SK-N-SH treated with all-trans-retinoic acid at 6 μM for 48 hours (cell line): ENCODE measurements at regions not wholly inside any gene's neighbourhood (a gene's known extent, or its start where the extent isn't known, plus 50 kb on each side); places are given as distances from the start of the nearest gene placed in this dataset.

Experiments used
- ARNTL ChIP-seq: fragments of 450-650 bp; formaldehyde crosslinking; IDR thresholded peaks from 2 replicates; pipeline ENCODE4 v1.5.0; 2020; ENCODE audit warnings: low read depth, mild to moderate bottlenecking, moderate library complexity, borderline replicate concordance
- CREB5 ChIP-seq: fragments of 250-450 bp; sonication (Bioruptor Pico); IDR thresholded peaks from 2 replicates; pipeline ENCODE4 v1.5.1; 2020; ENCODE audit warnings: low read depth, mild to moderate bottlenecking, moderate library complexity
- CSRNP3 ChIP-seq: fragments of 250-450 bp; sonication (Bioruptor Pico); IDR thresholded peaks from 2 replicates; pipeline ENCODE4 v1.5.1; 2021; ENCODE audit warnings: mild to moderate bottlenecking, moderate library complexity
- ESRRG ChIP-seq: fragments of 250-450 bp; sonication (Bioruptor Pico); IDR thresholded peaks from 2 replicates; pipeline ENCODE4 v1.6.1; 2021; ENCODE audit warnings: mild to moderate bottlenecking
- GLIS3 ChIP-seq: fragments of 250-450 bp; sonication (Bioruptor Pico); IDR thresholded peaks from 2 replicates; pipeline ENCODE4 v1.5.0; 2020; ENCODE audit warnings: mild to moderate bottlenecking, moderate library complexity
- POU6F1 ChIP-seq: fragments of 250-450 bp; sonication (Bioruptor Pico); IDR thresholded peaks from 2 replicates; pipeline ENCODE4 v1.8.0; 2021; ENCODE audit warnings: low read depth, mild to moderate bottlenecking, moderate library complexity, borderline replicate concordance
- PPARA ChIP-seq: fragments of 250-450 bp; sonication (Bioruptor Pico); IDR thresholded peaks from 2 replicates; pipeline ENCODE4 v1.5.0; 2020; ENCODE audit warnings: mild to moderate bottlenecking, borderline replicate concordance
- RARB ChIP-seq: fragments of 250-450 bp; sonication (Bioruptor Pico); IDR thresholded peaks from 2 replicates; pipeline ENCODE4 v1.8.0; 2021; ENCODE audit warnings: mild to moderate bottlenecking, moderate library complexity
- TOX ChIP-seq: fragments of 250-450 bp; sonication (Bioruptor Pico); IDR thresholded peaks from 2 replicates; pipeline ENCODE4 v1.8.0; 2021; ENCODE audit warnings: mild to moderate bottlenecking, moderate library complexity, borderline replicate concordance
- TSHZ2 ChIP-seq: fragments of 250-450 bp; sonication (Bioruptor Pico); IDR thresholded peaks from 2 replicates; pipeline ENCODE4 v1.5.0; 2020; ENCODE audit warnings: mild to moderate bottlenecking, moderate library complexity
- ZFP3 ChIP-seq: fragments of 250-450 bp; sonication (Bioruptor Pico); IDR thresholded peaks from 2 replicates; pipeline ENCODE4 v1.5.0; 2020; ENCODE audit warnings: mild to moderate bottlenecking, moderate library complexity
- ZFP30 ChIP-seq: fragments of 450-650 bp; formaldehyde crosslinking; IDR thresholded peaks from 2 replicates; pipeline ENCODE4 v1.5.0; 2022; ENCODE audit warnings: mild to moderate bottlenecking, moderate library complexity
- ZNF565 ChIP-seq: fragments of 450-650 bp; formaldehyde crosslinking; conservative IDR thresholded peaks from 2 replicates; pipeline ENCODE4 v1.5.0; 2020; ENCODE audit warnings: low read depth, mild to moderate bottlenecking, moderate library complexity
- ZNF8 ChIP-seq: fragments of 450-650 bp; formaldehyde crosslinking; IDR thresholded peaks from 2 replicates; pipeline ENCODE4 v1.5.0; 2020; ENCODE audit warnings: mild to moderate bottlenecking, moderate library complexity

- TF ChIP-seq ARNTL (CRISPR knock-in tag) (no peak), ZFP30 (no peak), POU6F1 (CRISPR knock-in tag) (no peak), CREB5 (no peak), ZNF565 (CRISPR knock-in tag) (no peak), TSHZ2 (CRISPR knock-in tag) (no peak), ZFP3 (CRISPR knock-in tag) (no peak), ESRRG (CRISPR knock-in tag) (no peak), TOX (no peak), RARB (CRISPR knock-in tag) (no peak), ZNF8 (CRISPR knock-in tag) (no peak), CSRNP3 (no peak), GLIS3 (CRISPR knock-in tag) (no peak), PPARA (CRISPR knock-in tag) (no peak)
Measured at GRCh38 chr4:108520807-108521206, 99.6 kb upstream of the RPL34 start.
